Stimulated activated naive B cell treated with anti-CD40 and anti-IgM and Interleukin-4, amounts not matched to agents 10 μg/mL and 1 μg/mL and 100 μg/mL, for 72 hours (primary cell): ENCODE measurements at regions not wholly inside any gene's neighbourhood (a gene's known extent, or its start where the extent isn't known, plus 50 kb on each side); places are given as distances from the start of the nearest gene placed in this dataset.
"Not testable (repeated sequence)": the region's sequence is repeated elsewhere in the genome, so short reads cannot be mapped to it uniquely, and the experiment has no call there.

Source experiments
- ATAC-seq, 2 donors: fragments of 150-1000 bp; cut with Tn5 transposase; replicated peaks; 2 replicates each; pipeline ENCODE4 v1.10.0; 2021; ENCODE audit warnings: moderate library complexity in 1 of 2
- DNase-seq: peaks from one replicate; pipeline ENCODE4 v3.0.0; 2021
- H3K27ac Mint-ChIP-seq: one replicate; pipeline ENCODE4 v1.8.0; 2022; ENCODE audit warnings: mild to moderate bottlenecking, mixed read lengths
- H3K27me3 Mint-ChIP-seq, 2 donors: one replicate each; pipeline ENCODE4 v1.8.0; 2022; ENCODE audit warnings: mixed read lengths in 2 of 2
- H3K36me3 Mint-ChIP-seq, 2 donors: one replicate each; pipeline ENCODE4 v1.8.0; 2022; ENCODE audit warnings: mixed read lengths in 2 of 2, mild to moderate bottlenecking in 1 of 2
- H3K4me1 Mint-ChIP-seq, 2 donors: one replicate each; pipeline ENCODE4 v1.8.0; 2022; ENCODE audit warnings: mixed read lengths in 2 of 2, mild to moderate bottlenecking in 1 of 2
- H3K4me3 Mint-ChIP-seq, 2 donors: one replicate each; pipeline ENCODE4 v1.8.0; 2022; ENCODE audit warnings: mild to moderate bottlenecking in 2 of 2, mixed read lengths in 2 of 2, moderate library complexity in 1 of 2
- H3K9me3 Mint-ChIP-seq, 2 donors: one replicate each; pipeline ENCODE4 v1.8.0; 2022; ENCODE audit warnings: mixed read lengths in 2 of 2, mild to moderate bottlenecking in 1 of 2

GRCh38 chr2:239594772-239595608, 194.2 kb upstream of the HDAC4 start:
- H3K4me1 Mint-ChIP-seq: no peaks in the 10 kb centered on the region
- no peaks in the 10 kb centered on the region for H3K36me3 Mint-ChIP-seq
- H3K4me3 Mint-ChIP-seq: no peak overlapping the region
- DNase-seq (no peak), ATAC-seq (no peak)
- H3K27ac Mint-ChIP-seq: no peak overlapping the region
- peaks cover 6 to 11% of the 10 kb centered on the region in 2 donors for H3K9me3 Mint-ChIP-seq
- H3K27me3 Mint-ChIP-seq: no peaks in the 10 kb centered on the region

GRCh38 chr2:239594019-239594771, 193.4 kb upstream of the HDAC4 start:
- Mint-ChIP-seq H3K27me3 (no peaks in the 10 kb centered on the region), H3K9me3 (peaks cover 6 to 11% of the 10 kb centered on the region in 2 donors), H3K4me1 (no peaks in the 10 kb centered on the region), H3K36me3 (no peaks in the 10 kb centered on the region), H3K4me3 (no peak overlapping the region), H3K27ac (no peak overlapping the region)
- DNase-seq (no peak), ATAC-seq (no peak)

- Mint-ChIP-seq H3K27ac (no peak overlapping the region), H3K36me3 (no peaks in the 10 kb centered on the region), H3K27me3 (peaks cover 0 to 2% of the 10 kb centered on the region in 2 donors), H3K4me3 (no peak overlapping the region), H3K4me1 (no peaks in the 10 kb centered on the region), H3K9me3 (peaks cover 6 to 11% of the 10 kb centered on the region in 2 donors)
- ATAC-seq (no peak), DNase-seq (no peak)
Observed at GRCh38 chr2:239593455-239593854, 192.6 kb upstream of the HDAC4 start.

GRCh38 chr2:239592629-239593290, 191.9 kb upstream of the HDAC4 start:
- H3K4me3 Mint-ChIP-seq, H3K27me3 Mint-ChIP-seq, ATAC-seq, H3K4me1 Mint-ChIP-seq, DNase-seq, H3K27ac Mint-ChIP-seq, H3K36me3 Mint-ChIP-seq: not testable (repeated sequence)
- peaks cover 6 to 11% of the 10 kb centered on the region in 2 donors for H3K9me3 Mint-ChIP-seq

- DNase-seq (no peak), ATAC-seq (no peak)
- H3K27ac Mint-ChIP-seq: no peak overlapping the region
- peaks cover 12 to 16% of the 10 kb centered on the region in 2 donors for H3K27me3 Mint-ChIP-seq
- H3K36me3 Mint-ChIP-seq: no peaks in the 10 kb centered on the region
- H3K9me3 Mint-ChIP-seq: peaks cover 6 to 11% of the 10 kb centered on the region in 2 donors
- no peak overlapping the region for H3K4me3 Mint-ChIP-seq
- no peaks in the 10 kb centered on the region for H3K4me1 Mint-ChIP-seq
Observed at GRCh38 chr2:239590995-239591915, 190.4 kb upstream of the HDAC4 start.

GRCh38 chr2:239590276-239590675, 189.5 kb upstream of the HDAC4 start:
- no peak for DNase-seq
- Mint-ChIP-seq H3K9me3 (peaks cover 6 to 11% of the 10 kb centered on the region in 2 donors), H3K27ac (no peak overlapping the region), H3K4me1 (no peaks in the 10 kb centered on the region), H3K27me3 (peaks cover 12 to 19% of the 10 kb centered on the region in 2 donors), H3K36me3 (no peaks in the 10 kb centered on the region), H3K4me3 (no peak overlapping the region)
- ATAC-seq: no peak

- peaks cover 6 to 11% of the 10 kb centered on the region in 2 donors for H3K9me3 Mint-ChIP-seq
- no peaks in the 10 kb centered on the region for H3K4me1 Mint-ChIP-seq
- DNase-seq: no peak
- no peak overlapping the region for H3K4me3 Mint-ChIP-seq
- no peak overlapping the region for H3K27ac Mint-ChIP-seq
- ATAC-seq: no peak
- H3K36me3 Mint-ChIP-seq: no peaks in the 10 kb centered on the region
- H3K27me3 Mint-ChIP-seq: peaks cover 17 to 23% of the 10 kb centered on the region in 2 donors
Observed at GRCh38 chr2:239589833-239590232, 189.0 kb upstream of the HDAC4 start.

- no peak overlapping the region for H3K4me3 Mint-ChIP-seq
- H3K27me3 Mint-ChIP-seq: peaks cover 21 to 23% of the 10 kb centered on the region in 2 donors
- H3K27ac Mint-ChIP-seq: no peak overlapping the region
- ATAC-seq (no peak), DNase-seq (no peak)
- H3K36me3 Mint-ChIP-seq: no peaks in the 10 kb centered on the region
- peaks cover 6 to 11% of the 10 kb centered on the region in 2 donors for H3K9me3 Mint-ChIP-seq
- H3K4me1 Mint-ChIP-seq: no peaks in the 10 kb centered on the region
Observed at GRCh38 chr2:239589270-239589825, 188.5 kb upstream of the HDAC4 start.

GRCh38 chr2:239588451-239589269, 187.8 kb upstream of the HDAC4 start:
- ATAC-seq (peak in 1 of 2 donors; percentile 29), DNase-seq (no peak)
- Mint-ChIP-seq H3K27me3 (peaks cover 21 to 23% of the 10 kb centered on the region in 2 donors), H3K36me3 (no peaks in the 10 kb centered on the region), H3K4me3 (no peak overlapping the region), H3K9me3 (peaks cover 6 to 11% of the 10 kb centered on the region in 2 donors), H3K4me1 (no peaks in the 10 kb centered on the region), H3K27ac (no peak overlapping the region)

GRCh38 chr2:239587841-239588240, 187.0 kb upstream of the HDAC4 start:
- Mint-ChIP-seq H3K36me3 (no peaks in the 10 kb centered on the region), H3K27ac (no peak overlapping the region)

GRCh38 chr2:239587311-239587731, 186.5 kb upstream of the HDAC4 start:
- Mint-ChIP-seq H3K4me3 (no peak overlapping the region), H3K9me3 (peaks cover 5 to 8% of the 10 kb centered on the region in 2 donors), H3K27me3 (peaks cover 21 to 28% of the 10 kb centered on the region in 2 donors), H3K36me3 (no peaks in the 10 kb centered on the region), H3K27ac (no peak overlapping the region), H3K4me1 (no peaks in the 10 kb centered on the region)
- ATAC-seq (no peak), DNase-seq (no peak)

More at GRCh38 chr2:239587841-239588240, 187.0 kb upstream of the HDAC4 start:
- no peak for DNase-seq
- peaks cover 21 to 28% of the 10 kb centered on the region in 2 donors for H3K27me3 Mint-ChIP-seq
- no peak for ATAC-seq
- H3K9me3 Mint-ChIP-seq: peaks cover 6 to 11% of the 10 kb centered on the region in 2 donors
- no peaks in the 10 kb centered on the region for H3K4me1 Mint-ChIP-seq
- H3K4me3 Mint-ChIP-seq: no peak overlapping the region

- Mint-ChIP-seq H3K27me3 (peaks cover 21 to 30% of the 10 kb centered on the region in 2 donors), H3K4me1 (no peaks in the 10 kb centered on the region), H3K36me3 (no peaks in the 10 kb centered on the region), H3K27ac (no peak overlapping the region), H3K4me3 (no peak overlapping the region), H3K9me3 (peaks cover 2 to 3% of the 10 kb centered on the region in 2 donors)
- ATAC-seq: no peak
- no peak for DNase-seq
Observed at GRCh38 chr2:239586651-239587310, 186.0 kb upstream of the HDAC4 start.
